Endothelial cell of umbilical vein (primary cell): ENCODE measurements at regions not wholly inside any gene's neighbourhood (a gene's known extent, or its start where the extent isn't known, plus 50 kb on each side); places are given as distances from the start of the nearest gene placed in this dataset.

Source experiments
- BruUV-seq: library from RNA; stranded (reverse); fragments of 400-500 nt; replicated peaks from 2 replicates; lab custom pipeline; 2021; lab: Mats Ljungman, UMichigan
- CTCF ChIA-PET: fragments of 300-600, 350-600 bp; sonication (Branson Sonifier 250); formaldehyde crosslinking; loops from one replicate; lab custom pipeline; 2021; ENCODE audit warnings: antibody characterized with exemption, inconsistent platforms; lab: Charles Lee
- POLR2A ChIA-PET: fragments of 300-600, 350-600 bp; sonication (Branson Sonifier 250); formaldehyde crosslinking; loops from one replicate; lab custom pipeline; 2021; ENCODE audit warnings: antibody characterized with exemption, inconsistent platforms; lab: Charles Lee
- DNase-seq: peaks from one replicate; pipeline ENCODE4 v3.0.0-alpha.2; 2011; ENCODE audit warnings: low read depth, low spot score
- FAIRE-seq: peaks from 2 replicates; lab custom pipeline; 2011; peaks lifted over from hg19 to GRCh38; lab: Jason Lieb, UNC
- H2AFZ ChIP-seq: 2 replicates; pipeline ENCODE4 v1.6.0; 2012; ENCODE audit warnings: low read depth, low read length, control low read depth, inconsistent platforms
- H3K27ac ChIP-seq: 2 replicates; pipeline ENCODE4 v1.5.1; 2011; ENCODE audit warnings: low read depth, mild to moderate bottlenecking, control low read depth, low read length, moderate library complexity; ENCODE audit not compliant: insufficient read depth
- H3K27me3 ChIP-seq, 2 experiments: 2 replicates each; pipeline versions ENCODE4 v1.6.0 to v1.6.1; 2011; ENCODE audit warnings: low read length in 2 of 2, mixed read lengths in 1 of 2; ENCODE audit not compliant: control insufficient read depth in 2 of 2, insufficient read depth in 2 of 2
- H3K36me3 ChIP-seq, 2 experiments: 2 replicates in 1 of 2; 3 replicates in 1 of 2; pipeline ENCODE4 v1.5.1; 2011; ENCODE audit warnings: low read length in 2 of 2, mild to moderate bottlenecking in 1 of 2, moderate library complexity in 1 of 2; ENCODE audit not compliant: control insufficient read depth in 2 of 2, insufficient read depth in 2 of 2; ENCODE audit errors: extremely low read depth in 1 of 2
- H3K4me1 ChIP-seq: 3 replicates; pipeline ENCODE4 v1.5.1; 2011; ENCODE audit warnings: mild to moderate bottlenecking, low read length; ENCODE audit not compliant: control insufficient read depth, insufficient read depth; ENCODE audit errors: extremely low read depth
- H3K4me2 ChIP-seq: 2 replicates; pipeline ENCODE4 v1.6.1; 2011; ENCODE audit warnings: low read length, control low read depth, mixed read lengths; ENCODE audit not compliant: insufficient read depth
- H3K4me3 ChIP-seq, 3 experiments: fragments of 200-600 bp in 1 of 3; sonication (generic), shearing (Covaris generic) in 1 of 3; replicated peaks in 1 of 3; 2 replicates each; pipeline ENCODE4 v1.5.1; 2011 to 2016; ENCODE audit warnings: control low read depth in 3 of 3, low read length in 3 of 3, mild to moderate bottlenecking in 2 of 3, inconsistent platforms in 1 of 3, low read depth in 1 of 3, moderate library complexity in 1 of 3; ENCODE audit not compliant: insufficient read depth in 1 of 3
- H3K79me2 ChIP-seq: 2 replicates; pipeline ENCODE4 v1.6.0; 2012; ENCODE audit warnings: low read length, inconsistent platforms; ENCODE audit not compliant: control insufficient read depth, insufficient read depth
- H3K9ac ChIP-seq: replicated peaks from 2 replicates; pipeline ENCODE3; 2011; ENCODE audit warnings: low read length, control low read depth; ENCODE audit not compliant: insufficient read depth; ENCODE audit errors: extremely low read depth
- H3K9me1 ChIP-seq: replicated peaks from 3 replicates; pipeline ENCODE4 v1.6.0; 2011; ENCODE audit warnings: mild to moderate bottlenecking, low read length; ENCODE audit not compliant: control insufficient read depth, insufficient read depth; ENCODE audit errors: extremely low read depth
- H3K9me3 ChIP-seq: replicated peaks from 2 replicates; pipeline ENCODE4 v1.5.1; 2012; ENCODE audit warnings: low read length, inconsistent platforms; ENCODE audit not compliant: control insufficient read depth, insufficient read depth
- H4K20me1 ChIP-seq: replicated peaks from 2 replicates; pipeline ENCODE3; 2011; ENCODE audit warnings: mild to moderate bottlenecking, low read length; ENCODE audit not compliant: control insufficient read depth, insufficient read depth; ENCODE audit errors: extremely low read depth
- EZH2 ChIP-seq: IDR thresholded peaks from 2 replicates; pipeline ENCODE4 v1.6.1; 2012; ENCODE audit warnings: borderline replicate concordance, low read depth, mild to moderate bottlenecking, moderate library complexity, low read length, inconsistent platforms; ENCODE audit not compliant: severe bottlenecking
- FOS ChIP-seq: IDR thresholded peaks from 2 replicates; pipeline ENCODE4 v1.6.1; 2011; ENCODE audit warnings: mild to moderate bottlenecking, low read length, moderate library complexity, borderline replicate concordance; ENCODE audit not compliant: insufficient read depth
- GATA2 ChIP-seq: IDR thresholded peaks from 2 replicates; pipeline ENCODE4 v1.7.0; 2011; ENCODE audit warnings: low read depth, mild to moderate bottlenecking, moderate library complexity, mixed read lengths, low read length; ENCODE audit not compliant: insufficient read length, insufficient read depth
- JUN ChIP-seq: IDR thresholded peaks from 2 replicates; pipeline ENCODE4 v1.6.1; 2011; ENCODE audit warnings: borderline replicate concordance, low read depth; ENCODE audit not compliant: insufficient read length, insufficient read depth
- MYC ChIP-seq: IDR thresholded peaks from one replicate; pipeline ENCODE4 v1.6.1; 2011; ENCODE audit warnings: mild to moderate bottlenecking, low read depth, low read length
- POLR2A ChIP-seq: IDR thresholded peaks from 2 replicates; pipeline ENCODE4 v1.6.1; 2012; ENCODE audit warnings: low read depth, mild to moderate bottlenecking, control low read depth, low read length
- POLR2AphosphoS5 ChIP-seq: IDR thresholded peaks from 2 replicates; pipeline ENCODE4 v1.6.1; 2012; ENCODE audit warnings: low read depth, mild to moderate bottlenecking, control low read depth, low read length, moderate library complexity; ENCODE audit not compliant: insufficient read depth
- dilution Hi-C: fragments of 300-500 bp; cut with MboI; formaldehyde crosslinking; loops from one replicate; pipeline ENCODE4 v1.15.0; 2019; ENCODE audit warnings: low sequenced_read_pairs; ENCODE audit not compliant: extremely low pct_ligation_motif_present
- intact Hi-C: fragments of 100-400 bp; cut with micrococcal nuclease; formaldehyde crosslinking; loops from one replicate; pipeline ENCODE4 v1.10.0; 2022
- TF ChIP-seq, protein P1 (sequence below), 2 donors: IDR thresholded peaks; 1 replicate in 1 of 2; 2 replicates in 1 of 2; pipeline ENCODE4 v1.5.1; 2011; ENCODE audit warnings: low read length in 2 of 2, mild to moderate bottlenecking in 2 of 2, moderate library complexity in 2 of 2, control low read depth in 1 of 2, inconsistent platforms in 1 of 2, low read depth in 1 of 2; ENCODE audit not compliant: insufficient read depth in 1 of 2; ENCODE audit errors: extremely low read depth in 1 of 2
- TF ChIP-seq, protein P2 (sequence below): IDR thresholded peaks from 2 replicates; pipeline ENCODE4 v1.6.1; 2011; ENCODE audit not compliant: insufficient read depth, insufficient read length

DNA sequence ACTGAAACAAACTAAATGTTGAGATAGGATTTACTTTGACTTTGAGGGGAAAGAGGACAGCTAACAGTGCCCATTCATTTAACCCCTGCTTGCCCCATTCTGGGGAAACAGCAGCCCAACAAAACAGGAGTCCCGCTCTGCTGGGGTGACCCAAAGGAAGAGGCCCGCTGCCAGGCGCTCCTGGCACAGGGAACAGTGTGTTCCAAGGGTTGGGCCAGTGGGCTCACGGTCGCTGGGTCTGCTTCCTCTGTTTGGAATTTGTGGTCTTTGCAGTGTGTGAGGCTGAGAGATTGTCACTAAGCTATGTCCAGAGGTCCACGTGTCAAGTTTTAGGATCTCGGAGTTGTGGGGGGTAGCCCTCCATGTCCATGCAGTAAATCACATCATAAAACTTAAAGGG lies 250.4 kb upstream of the C2CD4B start:
- Histone ChIP-seq H2AFZ (no peak overlapping the region), H3K79me2 (no peaks in the 10 kb centered on the region), H3K36me3 (no peaks in the 10 kb centered on the region), H3K4me1 (no peaks in the 10 kb centered on the region), H3K9ac (no peak overlapping the region), H3K9me1 (no peaks in the 10 kb centered on the region), H4K20me1 (no peaks in the 10 kb centered on the region), H3K4me2 (no peak overlapping the region), H3K27me3 (no peaks in the 10 kb centered on the region), H3K27ac (no peak overlapping the region), H3K4me3 (no peak overlapping the region), H3K9me3 (no peaks in the 10 kb centered on the region)
- ChIA-PET CTCF (no interaction called here), POLR2A (no interaction called here)
- DNase-seq = no peak
- TF ChIP-seq POLR2A (no peak), MYC (no peak), JUN (no peak)
- TF ChIP-seq, protein P1, sequence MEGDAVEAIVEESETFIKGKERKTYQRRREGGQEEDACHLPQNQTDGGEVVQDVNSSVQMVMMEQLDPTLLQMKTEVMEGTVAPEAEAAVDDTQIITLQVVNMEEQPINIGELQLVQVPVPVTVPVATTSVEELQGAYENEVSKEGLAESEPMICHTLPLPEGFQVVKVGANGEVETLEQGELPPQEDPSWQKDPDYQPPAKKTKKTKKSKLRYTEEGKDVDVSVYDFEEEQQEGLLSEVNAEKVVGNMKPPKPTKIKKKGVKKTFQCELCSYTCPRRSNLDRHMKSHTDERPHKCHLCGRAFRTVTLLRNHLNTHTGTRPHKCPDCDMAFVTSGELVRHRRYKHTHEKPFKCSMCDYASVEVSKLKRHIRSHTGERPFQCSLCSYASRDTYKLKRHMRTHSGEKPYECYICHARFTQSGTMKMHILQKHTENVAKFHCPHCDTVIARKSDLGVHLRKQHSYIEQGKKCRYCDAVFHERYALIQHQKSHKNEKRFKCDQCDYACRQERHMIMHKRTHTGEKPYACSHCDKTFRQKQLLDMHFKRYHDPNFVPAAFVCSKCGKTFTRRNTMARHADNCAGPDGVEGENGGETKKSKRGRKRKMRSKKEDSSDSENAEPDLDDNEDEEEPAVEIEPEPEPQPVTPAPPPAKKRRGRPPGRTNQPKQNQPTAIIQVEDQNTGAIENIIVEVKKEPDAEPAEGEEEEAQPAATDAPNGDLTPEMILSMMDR (IDR thresholded peaks at IDR 0.05; ENCODE audit: extremely low read depth in 1 of 2, insufficient read depth in 1 of 2, low read depth in 1 of 2, low read length in 2 of 2) = no peak
- dilution Hi-C loops (no loop called here), intact Hi-C loops (no loop called here)
- BruUV-seq = no TSS peak
- FAIRE-seq = no peak

DNA sequence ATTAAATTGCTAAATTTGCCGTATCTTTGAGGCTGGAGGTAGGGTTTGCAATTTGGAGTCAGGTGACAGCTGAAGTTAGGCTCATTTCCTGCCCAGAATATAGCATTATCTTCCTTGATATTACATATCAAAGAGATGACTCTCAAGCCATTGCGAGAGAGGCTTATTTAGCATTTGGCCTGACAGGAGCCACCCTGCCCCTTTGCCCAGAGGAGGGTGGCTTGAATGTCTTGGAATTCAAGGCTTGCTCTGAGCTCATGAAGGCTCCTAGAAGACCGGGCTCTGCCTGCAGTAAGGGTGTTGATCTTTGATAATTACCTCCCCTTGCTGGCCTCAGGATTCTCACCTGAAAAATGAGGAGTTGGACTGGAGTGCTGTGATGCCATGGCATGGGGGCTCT lies 251.4 kb upstream of the C2CD4B start:
- FAIRE-seq = no peak
- no peak overlapping the region for H3K9ac ChIP-seq
- POLR2A ChIA-PET = no interaction called here

More for the DNA sequence above, 251.4 kb upstream of the C2CD4B start:
- BruUV-seq = no TSS peak
- Histone ChIP-seq H3K9me1 (no peaks in the 10 kb centered on the region), H3K9me3 (no peaks in the 10 kb centered on the region), H3K4me3 (no peak overlapping the region), H3K79me2 (no peaks in the 10 kb centered on the region), H3K4me2 (no peak overlapping the region), H3K27me3 (no peaks in the 10 kb centered on the region), H3K36me3 (no peaks in the 10 kb centered on the region), H3K4me1 (no peaks in the 10 kb centered on the region), H4K20me1 (no peaks in the 10 kb centered on the region), H3K27ac (no peak overlapping the region), H2AFZ (no peak overlapping the region)
- dilution Hi-C loops (no loop called here), intact Hi-C loops (no loop called here)
- CTCF ChIA-PET = no interaction called here
- no peak for TF ChIP-seq EZH2
- no peak for TF ChIP-seq MYC
- TF ChIP-seq, protein P1 (IDR thresholded peaks at IDR 0.05; ENCODE audit: extremely low read depth in 1 of 2, insufficient read depth in 1 of 2, low read depth in 1 of 2, low read length in 2 of 2) = no peak
- TF ChIP-seq GATA2 = no peak
- TF ChIP-seq, protein P2, sequence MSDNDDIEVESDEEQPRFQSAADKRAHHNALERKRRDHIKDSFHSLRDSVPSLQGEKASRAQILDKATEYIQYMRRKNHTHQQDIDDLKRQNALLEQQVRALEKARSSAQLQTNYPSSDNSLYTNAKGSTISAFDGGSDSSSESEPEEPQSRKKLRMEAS = no peak
- no peak for TF ChIP-seq POLR2A
- no peak for TF ChIP-seq FOS
- no peak for TF ChIP-seq JUN
- no peak for TF ChIP-seq POLR2AphosphoS5
- DNase-seq = no peak
